ENCODE measurements at regions not wholly inside any gene's neighbourhood (a gene's known extent, or its start where the extent isn't known, plus 50 kb on each side); places are given as distances from the start of the nearest gene placed in this dataset.

DNA sequence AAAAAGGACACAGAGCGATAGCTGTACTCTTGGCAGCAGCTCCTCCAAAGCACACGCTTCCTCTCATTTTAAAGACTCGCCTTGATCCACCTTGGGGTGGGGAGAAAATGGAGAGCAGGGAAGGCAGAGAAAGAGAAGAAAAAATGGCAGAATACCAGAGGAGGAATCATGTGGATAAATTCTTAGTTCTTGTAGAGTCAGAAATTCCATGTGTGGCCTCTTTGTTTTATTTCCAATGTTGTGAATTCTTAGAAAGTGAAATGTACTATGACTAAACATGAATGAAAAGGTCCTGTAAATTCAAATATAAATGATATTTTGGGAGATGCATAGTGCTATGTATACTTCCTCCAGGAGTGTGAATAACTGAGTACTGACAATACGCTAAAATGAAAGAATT is 89.7 kb upstream of the SESTD1 start (continued):
- no peak for TF ChIP-seq ZNF114 (CRISPR knock-in tag; IDR thresholded peaks at IDR 0.05)
- no peak for TF ChIP-seq EZH2 (IDR thresholded peaks at IDR 0.05; ENCODE audit: low read depth, unreplicated experiment)
- TF ChIP-seq CTCF (conservative IDR thresholded peaks at IDR 0.05; ENCODE audit: low read depth in 2 of 2) = no peak
- no peak for TF ChIP-seq CREB1 (CRISPR knock-in tag; IDR thresholded peaks at IDR 0.05; ENCODE audit: low read depth)
- TF ChIP-seq ETS1 (IDR thresholded peaks at IDR 0.05) = no peak
- TF ChIP-seq ZNF331 (CRISPR knock-in tag; IDR thresholded peaks at IDR 0.05; ENCODE audit: low read depth) = no peak
- TF ChIP-seq JUNB (IDR thresholded peaks at IDR 0.05; ENCODE audit: unreplicated experiment) = no peak
- TF ChIP-seq NANOG (IDR thresholded peaks at IDR 0.05; ENCODE audit: borderline replicate concordance) = no peak

DNA sequence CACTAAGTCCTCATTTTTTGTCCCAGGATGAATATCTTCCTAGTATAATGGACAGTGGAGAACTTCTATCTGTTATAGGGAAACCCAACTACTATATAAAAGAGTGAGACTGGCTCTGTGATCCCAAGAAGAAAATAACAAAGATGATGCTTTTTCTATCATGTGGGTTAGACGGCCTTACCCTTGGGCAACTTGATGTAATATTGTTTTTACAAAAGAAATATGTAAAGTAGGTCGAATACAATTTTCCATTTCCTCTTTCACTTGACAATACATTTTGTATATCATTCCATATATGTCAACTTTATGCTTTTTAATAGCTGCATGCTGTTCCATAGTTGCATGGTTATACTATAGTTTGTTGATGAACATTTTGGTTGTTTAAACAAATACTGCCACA is 87.5 kb upstream of the SESTD1 start:
- Mint-ChIP-seq H3K36me3 (ENCODE audit: low read depth) (no peaks in the 10 kb centered on the region), H3K27me3 (ENCODE audit: insufficient read depth, low read depth, poor library complexity) (peaks cover 2% of the 10 kb centered on the region), H3K27ac (no peak overlapping the region), H3K4me1 (peaks cover 2% of the 10 kb centered on the region; the same call in 1 of the 3 replicates), H3K9me3 (no peaks in the 10 kb centered on the region), H3K4me3 (no peak overlapping the region)
- no peak overlapping the region for H2AFZ ChIP-seq
- H3K27me3 ChIP-seq (ENCODE audit: insufficient read depth) = no peaks in the 10 kb centered on the region
- H3F3A ChIP-seq (replicated peaks; ENCODE audit: low read depth) = no peaks in the 10 kb centered on the region
- H3K4me1 ChIP-seq (ENCODE audit: insufficient read depth) = no peaks in the 10 kb centered on the region
- no peaks in the 10 kb centered on the region for H3K79me2 ChIP-seq (replicated peaks; ENCODE audit: insufficient read depth)
- no peak overlapping the region for H3K4me3 ChIP-seq
- H3K4me2 ChIP-seq = no peak overlapping the region
- no peaks in the 10 kb centered on the region for H4K20me1 ChIP-seq (replicated peaks; ENCODE audit: insufficient read depth)
- DNase-seq (ENCODE audit: low spot score) (no peak), ATAC-seq (no peak)
- H3K36me3 ChIP-seq (ENCODE audit: insufficient read depth) = no peaks in the 10 kb centered on the region
- H3K9me2 ChIP-seq (ENCODE audit: insufficient read depth) = no peaks in the 10 kb centered on the region
- no peak overlapping the region for H3K27ac ChIP-seq (ENCODE audit: low read depth)
- TF ChIP-seq EZH2phosphoT487 (IDR thresholded peaks at IDR 0.05; ENCODE audit: unreplicated experiment) (no peak), EZH2 (IDR thresholded peaks at IDR 0.05; ENCODE audit: low read depth, unreplicated experiment) (no peak), ETS1 (IDR thresholded peaks at IDR 0.05) (no peak), CTCF (conservative IDR thresholded peaks at IDR 0.05; ENCODE audit: low read depth in 2 of 2) (no peak), ZNF331 (CRISPR knock-in tag; IDR thresholded peaks at IDR 0.05; ENCODE audit: low read depth) (no peak), STAT1 (IDR thresholded peaks at IDR 0.05; ENCODE audit: unreplicated experiment) (no peak), NANOG (IDR thresholded peaks at IDR 0.05; ENCODE audit: borderline replicate concordance) (no peak)
- TF ChIP-seq, protein P1, sequence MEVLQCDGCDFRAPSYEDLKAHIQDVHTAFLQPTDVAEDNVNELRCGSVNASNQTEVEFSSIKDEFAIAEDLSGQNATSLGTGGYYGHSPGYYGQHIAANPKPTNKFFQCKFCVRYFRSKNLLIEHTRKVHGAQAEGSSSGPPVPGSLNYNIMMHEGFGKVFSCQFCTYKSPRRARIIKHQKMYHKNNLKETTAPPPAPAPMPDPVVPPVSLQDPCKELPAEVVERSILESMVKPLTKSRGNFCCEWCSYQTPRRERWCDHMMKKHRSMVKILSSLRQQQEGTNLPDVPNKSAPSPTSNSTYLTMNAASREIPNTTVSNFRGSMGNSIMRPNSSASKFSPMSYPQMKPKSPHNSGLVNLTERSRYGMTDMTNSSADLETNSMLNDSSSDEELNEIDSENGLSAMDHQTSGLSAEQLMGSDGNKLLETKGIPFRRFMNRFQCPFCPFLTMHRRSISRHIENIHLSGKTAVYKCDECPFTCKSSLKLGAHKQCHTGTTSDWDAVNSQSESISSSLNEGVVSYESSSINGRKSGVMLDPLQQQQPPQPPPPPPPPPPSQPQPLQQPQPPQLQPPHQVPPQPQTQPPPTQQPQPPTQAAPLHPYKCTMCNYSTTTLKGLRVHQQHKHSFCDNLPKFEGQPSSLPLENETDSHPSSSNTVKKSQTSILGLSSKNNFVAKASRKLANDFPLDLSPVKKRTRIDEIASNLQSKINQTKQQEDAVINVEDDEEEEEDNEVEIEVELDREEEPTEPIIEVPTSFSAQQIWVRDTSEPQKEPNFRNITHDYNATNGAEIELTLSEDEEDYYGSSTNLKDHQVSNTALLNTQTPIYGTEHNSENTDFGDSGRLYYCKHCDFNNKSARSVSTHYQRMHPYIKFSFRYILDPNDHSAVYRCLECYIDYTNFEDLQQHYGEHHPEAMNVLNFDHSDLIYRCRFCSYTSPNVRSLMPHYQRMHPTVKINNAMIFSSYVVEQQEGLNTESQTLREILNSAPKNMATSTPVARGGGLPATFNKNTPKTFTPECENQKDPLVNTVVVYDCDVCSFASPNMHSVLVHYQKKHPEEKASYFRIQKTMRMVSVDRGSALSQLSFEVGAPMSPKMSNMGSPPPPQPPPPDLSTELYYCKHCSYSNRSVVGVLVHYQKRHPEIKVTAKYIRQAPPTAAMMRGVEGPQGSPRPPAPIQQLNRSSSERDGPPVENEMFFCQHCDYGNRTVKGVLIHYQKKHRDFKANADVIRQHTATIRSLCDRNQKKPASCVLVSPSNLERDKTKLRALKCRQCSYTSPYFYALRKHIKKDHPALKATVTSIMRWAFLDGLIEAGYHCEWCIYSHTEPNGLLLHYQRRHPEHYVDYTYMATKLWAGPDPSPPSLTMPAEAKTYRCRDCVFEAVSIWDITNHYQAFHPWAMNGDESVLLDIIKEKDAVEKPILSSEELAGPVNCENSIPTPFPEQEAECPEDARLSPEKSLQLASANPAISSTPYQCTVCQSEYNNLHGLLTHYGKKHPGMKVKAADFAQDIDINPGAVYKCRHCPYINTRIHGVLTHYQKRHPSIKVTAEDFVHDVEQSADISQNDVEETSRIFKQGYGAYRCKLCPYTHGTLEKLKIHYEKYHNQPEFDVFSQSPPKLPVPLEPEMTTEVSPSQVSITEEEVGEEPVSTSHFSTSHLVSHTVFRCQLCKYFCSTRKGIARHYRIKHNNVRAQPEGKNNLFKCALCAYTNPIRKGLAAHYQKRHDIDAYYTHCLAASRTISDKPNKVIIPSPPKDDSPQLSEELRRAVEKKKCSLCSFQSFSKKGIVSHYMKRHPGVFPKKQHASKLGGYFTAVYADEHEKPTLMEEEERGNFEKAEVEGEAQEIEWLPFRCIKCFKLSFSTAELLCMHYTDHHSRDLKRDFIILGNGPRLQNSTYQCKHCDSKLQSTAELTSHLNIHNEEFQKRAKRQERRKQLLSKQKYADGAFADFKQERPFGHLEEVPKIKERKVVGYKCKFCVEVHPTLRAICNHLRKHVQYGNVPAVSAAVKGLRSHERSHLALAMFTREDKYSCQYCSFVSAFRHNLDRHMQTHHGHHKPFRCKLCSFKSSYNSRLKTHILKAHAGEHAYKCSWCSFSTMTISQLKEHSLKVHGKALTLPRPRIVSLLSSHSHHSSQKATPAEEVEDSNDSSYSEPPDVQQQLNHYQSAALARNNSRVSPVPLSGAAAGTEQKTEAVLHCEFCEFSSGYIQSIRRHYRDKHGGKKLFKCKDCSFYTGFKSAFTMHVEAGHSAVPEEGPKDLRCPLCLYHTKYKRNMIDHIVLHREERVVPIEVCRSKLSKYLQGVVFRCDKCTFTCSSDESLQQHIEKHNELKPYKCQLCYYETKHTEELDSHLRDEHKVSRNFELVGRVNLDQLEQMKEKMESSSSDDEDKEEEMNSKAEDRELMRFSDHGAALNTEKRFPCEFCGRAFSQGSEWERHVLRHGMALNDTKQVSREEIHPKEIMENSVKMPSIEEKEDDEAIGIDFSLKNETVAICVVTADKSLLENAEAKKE (CRISPR knock-in tag; IDR thresholded peaks at IDR 0.05) = no peak

Data from GM23338 (cell line).